GM21786 (cell line): ENCODE measurements at regions not wholly inside any gene's neighbourhood (a gene's known extent, or its start where the extent isn't known, plus 50 kb on each side); places are given as distances from the start of the nearest gene placed in this dataset.

Experiments used
- ATAC-seq: cut with Tn5 transposase; IDR thresholded peaks from one replicate; pipeline ENCODE4 v1.9.1; 2021; ENCODE audit not compliant: unreplicated experiment

- no peak for ATAC-seq
Measured at GRCh38 chr10:4595719-4596319, 230.2 kb upstream of the AKR1E2 start.

- no peak for ATAC-seq
Measured at GRCh38 chr10:4590807-4591206, 235.2 kb upstream of the AKR1E2 start.

- ATAC-seq, result no peak
Measured at GRCh38 chr10:4588824-4589223, 237.2 kb upstream of the AKR1E2 start.

- no peak for ATAC-seq
Measured at GRCh38 chr10:4587466-4587865, 238.5 kb upstream of the AKR1E2 start.

GRCh38 chr10:4586776-4587175, 239.2 kb upstream of the AKR1E2 start:
- ATAC-seq, result no peak

- no peak for ATAC-seq
Measured at GRCh38 chr10:4581929-4582328, 244.1 kb upstream of the AKR1E2 start.

- no peak for ATAC-seq
Measured at GRCh38 chr10:4579844-4580243, 246.2 kb upstream of the AKR1E2 start.

- ATAC-seq, result no peak
Measured at GRCh38 chr10:4576206-4576605, 249.8 kb upstream of the AKR1E2 start.

GRCh38 chr10:4569151-4569550, 256.9 kb upstream of the AKR1E2 start:
- ATAC-seq, result no peak

- ATAC-seq, result no peak
Measured at GRCh38 chr10:4568731-4569130, 257.3 kb upstream of the AKR1E2 start.

GRCh38 chr10:4568086-4568485, 257.9 kb upstream of the AKR1E2 start:
- no peak for ATAC-seq

- ATAC-seq, result no peak
Measured at GRCh38 chr10:4567637-4568036, 258.4 kb upstream of the AKR1E2 start.

- ATAC-seq, result no peak
Measured at GRCh38 chr10:4566011-4566410, 260.0 kb upstream of the AKR1E2 start.

GRCh38 chr10:4561296-4561695, 264.7 kb upstream of the AKR1E2 start:
- no peak for ATAC-seq

- no peak for ATAC-seq
Measured at GRCh38 chr10:4557469-4557868, 268.5 kb upstream of the AKR1E2 start.

- no peak for ATAC-seq
Measured at GRCh38 chr10:4556527-4556926, 269.5 kb upstream of the AKR1E2 start.

GRCh38 chr10:4555920-4556319, 270.1 kb upstream of the AKR1E2 start:
- ATAC-seq, result no peak

- no peak for ATAC-seq
Measured at GRCh38 chr10:4549139-4549653, 276.8 kb upstream of the AKR1E2 start.

GRCh38 chr10:4546931-4547330, 279.1 kb upstream of the AKR1E2 start:
- no peak for ATAC-seq

GRCh38 chr10:4546500-4546899, 279.5 kb upstream of the AKR1E2 start:
- no peak for ATAC-seq

- no peak for ATAC-seq
Measured at GRCh38 chr10:4545062-4545461, 280.9 kb upstream of the AKR1E2 start.

- ATAC-seq, result no peak
Measured at GRCh38 chr10:4543938-4544533, 282.0 kb upstream of the AKR1E2 start.

GRCh38 chr10:4541292-4541691, 284.7 kb upstream of the AKR1E2 start:
- no peak for ATAC-seq
